ENCODE measurements at regions not wholly inside any gene's neighbourhood (a gene's known extent, or its start where the extent isn't known, plus 50 kb on each side); places are given as distances from the start of the nearest gene placed in this dataset.
"Not testable (repeated sequence)": the region's sequence is repeated elsewhere in the genome, so short reads cannot be mapped to it uniquely, and the experiment has no call there.

- Histone ChIP-seq H3K27ac (peak overlapping the region; percentile 71 to 84 (median 76)), H3K4me1 (peaks cover 39% of the 10 kb centered on the region)
- H3K9me3 ChIP-seq; DNase-seq; H3K36me3 ChIP-seq (replicated peaks in 1 of 2; ENCODE audit: insufficient read depth in 1 of 2, low read depth in 2 of 2); H3K4me3 ChIP-seq; H3K27me3 ChIP-seq; intact Hi-C loops (cut with DNase I); ATAC-seq: not testable (repeated sequence)
- WGBS, 2 donors: 80 to 87% methylated on average over 6 to 19 of the region's 19 CpGs
Measured at GRCh38 chr16:29258946-29259634, 147.4 kb downstream of the NPIPB11 start.

- intact Hi-C loops (cut with DNase I); H3K27ac ChIP-seq; ATAC-seq; DNase-seq; H3K9me3 ChIP-seq; H3K36me3 ChIP-seq (replicated peaks in 1 of 2; ENCODE audit: insufficient read depth in 1 of 2, low read depth in 2 of 2); H3K4me3 ChIP-seq; H3K27me3 ChIP-seq: not testable (repeated sequence)
- H3K4me1 ChIP-seq: peaks cover 35% of the 10 kb centered on the region
- peak in 2 of 7 experiments; percentile 14 to 27 for TF ChIP-seq CTCF (IDR thresholded peaks at IDR 0.05)
- WGBS, 2 donors: 88 to 93% methylated on average over 7 to 18 of the region's 18 CpGs
Measured at GRCh38 chr16:29257419-29258336, 148.8 kb downstream of the NPIPB11 start.

GRCh38 chr16:29256501-29256981 is 150.0 kb downstream of the NPIPB11 start:
- ATAC-seq (no peak), DNase-seq (no peak)
- Histone ChIP-seq H3K4me3 (no peak overlapping the region), H3K27me3 (no peaks in the 10 kb centered on the region), H3K36me3 (replicated peaks in 1 of 2; ENCODE audit: insufficient read depth in 1 of 2, low read depth in 2 of 2) (no peaks in the 10 kb centered on the region), H3K4me1 (peaks cover 25% of the 10 kb centered on the region), H3K27ac (no peak overlapping the region), H3K9me3 (no peaks in the 10 kb centered on the region)
- WGBS, 2 donors: 85 to 88% methylated on average over 23 to 27 of the region's 27 CpGs
- intact Hi-C loops (cut with DNase I): no loop called here
- no peak for TF ChIP-seq POLR2A (IDR thresholded peaks at IDR 0.05)
- TF ChIP-seq CTCF (IDR thresholded peaks at IDR 0.05): no peak

- WGBS, 2 donors: 58 to 59% methylated on average over 3 to 6 of the region's 6 CpGs
- H3K4me1 ChIP-seq: peaks cover 19% of the 10 kb centered on the region
- DNase-seq; intact Hi-C loops (cut with DNase I); H3K36me3 ChIP-seq (replicated peaks in 1 of 2; ENCODE audit: insufficient read depth in 1 of 2, low read depth in 2 of 2); H3K27ac ChIP-seq; H3K9me3 ChIP-seq; H3K27me3 ChIP-seq; ATAC-seq; H3K4me3 ChIP-seq: not testable (repeated sequence)
Measured at GRCh38 chr16:29255957-29256356, 150.6 kb downstream of the NPIPB11 start.

- H3K27ac ChIP-seq; intact Hi-C loops (cut with DNase I); DNase-seq; H3K9me3 ChIP-seq; ATAC-seq; H3K4me3 ChIP-seq; H3K36me3 ChIP-seq (replicated peaks in 1 of 2; ENCODE audit: insufficient read depth in 1 of 2, low read depth in 2 of 2); H3K27me3 ChIP-seq: not testable (repeated sequence)
- 87 to 88% methylated on average over 2 to 10 of the region's 13 CpGs for WGBS, 2 donors
- peaks cover 15% of the 10 kb centered on the region for H3K4me1 ChIP-seq
Measured at GRCh38 chr16:29255496-29255796, 151.1 kb downstream of the NPIPB11 start.

GRCh38 chr16:29254676-29255495 is 151.6 kb downstream of the NPIPB11 start:
- DNase-seq: no peak

More at GRCh38 chr16:29254676-29255495, 151.6 kb downstream of the NPIPB11 start:
- intact Hi-C loops (cut with DNase I): no loop called here
- Histone ChIP-seq H3K4me1 (peaks cover 11% of the 10 kb centered on the region), H3K27me3 (no peaks in the 10 kb centered on the region), H3K36me3 (replicated peaks in 1 of 2; ENCODE audit: insufficient read depth in 1 of 2, low read depth in 2 of 2) (no peaks in the 10 kb centered on the region), H3K27ac (no peak overlapping the region), H3K9me3 (no peaks in the 10 kb centered on the region), H3K4me3 (no peak overlapping the region)
- no peak for TF ChIP-seq CTCF (IDR thresholded peaks at IDR 0.05)
- TF ChIP-seq POLR2A (IDR thresholded peaks at IDR 0.05): no peak
- no peak for ATAC-seq
- WGBS, 2 donors: 77 to 86% methylated on average over 25 to 26 of the region's 33 CpGs

Data from body of pancreas (tissue), 4 donors.